Stimulated activated CD8-positive, alpha-beta memory T cell treated with anti-CD3 and anti-CD28 coated beads, Interleukin-4, amount 100 ng/mL, for 4 hours (primary cell): ENCODE measurements at regions not wholly inside any gene's neighbourhood (a gene's known extent, or its start where the extent isn't known, plus 50 kb on each side); places are given as distances from the start of the nearest gene placed in this dataset.

Experiments
- DNase-seq, 2 donors: peaks; one replicate each; pipeline ENCODE4 v3.0.0-alpha.2; 2020; ENCODE audit warnings: low read depth in 2 of 2, low spot score in 1 of 2

- no peak for DNase-seq
Measured at GRCh38 chr15:59835776-59836175, 146.7 kb upstream of the BNIP2 start.

DNA sequence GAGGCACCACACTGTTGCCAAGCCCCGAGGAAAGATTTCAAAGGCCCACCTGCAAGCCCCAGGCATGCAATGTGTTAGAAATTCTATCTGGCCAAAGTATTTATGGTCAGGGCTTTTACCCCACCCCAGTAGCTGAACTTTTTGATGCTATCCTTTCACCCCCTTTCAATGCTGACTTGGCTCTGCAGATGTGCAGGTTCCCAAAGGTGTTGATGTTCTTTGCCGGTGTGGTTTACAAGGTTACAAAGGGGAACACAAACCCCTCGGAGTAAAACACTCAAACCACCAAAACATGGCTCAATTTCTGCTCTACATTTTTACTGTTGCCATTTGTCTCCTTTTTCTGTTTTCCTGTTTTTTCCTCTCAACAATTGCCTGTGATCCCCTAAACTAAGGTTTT is 145.4 kb upstream of the BNIP2 start:
- DNase-seq, result no peak

- DNase-seq, result no peak
Measured at GRCh38 chr15:59833366-59833765, 144.2 kb upstream of the BNIP2 start.

DNA sequence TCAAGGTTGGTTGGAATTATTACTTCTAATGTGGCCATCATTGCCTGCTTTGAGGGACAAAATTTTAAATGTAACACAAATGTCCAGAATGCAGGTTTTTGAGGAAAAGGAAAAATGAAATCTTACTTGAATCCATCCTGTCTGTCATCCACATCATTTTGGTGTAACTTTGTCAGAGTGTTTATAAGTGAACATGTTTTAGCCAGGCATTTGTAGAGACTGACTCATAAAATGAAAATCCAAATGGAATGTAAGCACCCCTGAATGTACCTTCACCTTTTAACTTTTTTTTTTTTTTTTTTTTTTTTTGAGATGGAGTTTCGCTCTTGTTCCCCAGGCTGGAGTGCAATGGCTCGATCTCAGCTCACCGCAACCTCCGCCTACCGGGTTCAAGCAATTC is 141.8 kb upstream of the BNIP2 start:
- DNase-seq, result no peak

DNA sequence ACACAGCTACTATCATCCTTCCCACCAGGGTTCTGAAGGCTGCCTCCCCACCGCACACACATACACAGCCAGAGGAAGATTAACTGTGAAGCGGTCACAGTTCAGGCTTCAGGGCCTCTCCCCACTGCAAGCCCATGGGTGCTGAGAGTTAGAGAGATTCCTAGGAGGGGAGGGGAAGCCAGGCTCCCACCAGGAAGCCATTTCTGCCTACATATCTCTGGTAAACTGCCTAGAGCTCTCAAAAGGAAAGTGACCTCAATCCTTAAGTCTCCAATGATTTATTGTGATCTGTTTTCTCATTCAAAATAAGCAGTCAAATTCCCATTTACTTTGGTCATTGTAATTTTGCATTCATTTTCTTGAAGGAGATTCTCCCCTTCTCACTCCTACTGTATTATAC is 141.0 kb upstream of the BNIP2 start:
- DNase-seq, result no peak

- no peak for DNase-seq
Measured at GRCh38 chr15:59828861-59829260, 139.7 kb upstream of the BNIP2 start.

- DNase-seq, result no peak
Measured at GRCh38 chr15:59828263-59828662, 139.1 kb upstream of the BNIP2 start.

GRCh38 chr15:59825901-59826300 is 136.8 kb upstream of the BNIP2 start:
- DNase-seq, result no peak

DNA sequence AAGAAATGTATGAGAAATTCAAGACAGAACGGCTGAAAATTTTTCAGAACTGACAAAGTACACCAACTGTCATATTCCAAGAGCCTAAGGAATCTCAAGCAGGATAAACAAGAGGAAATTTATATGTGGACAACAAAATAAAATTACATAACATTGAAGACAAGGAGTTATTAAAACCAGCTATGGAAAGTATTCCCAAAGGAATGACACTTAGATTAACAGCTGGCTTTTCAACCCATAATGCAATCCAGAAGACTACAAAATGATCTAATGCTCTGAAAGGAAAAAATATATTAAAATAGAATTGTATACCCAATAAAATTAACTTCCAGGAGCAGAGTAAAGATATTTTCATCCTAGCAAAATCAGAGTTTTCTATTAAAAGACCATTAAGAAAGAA is 132.2 kb upstream of the BNIP2 start:
- no peak for DNase-seq

DNA sequence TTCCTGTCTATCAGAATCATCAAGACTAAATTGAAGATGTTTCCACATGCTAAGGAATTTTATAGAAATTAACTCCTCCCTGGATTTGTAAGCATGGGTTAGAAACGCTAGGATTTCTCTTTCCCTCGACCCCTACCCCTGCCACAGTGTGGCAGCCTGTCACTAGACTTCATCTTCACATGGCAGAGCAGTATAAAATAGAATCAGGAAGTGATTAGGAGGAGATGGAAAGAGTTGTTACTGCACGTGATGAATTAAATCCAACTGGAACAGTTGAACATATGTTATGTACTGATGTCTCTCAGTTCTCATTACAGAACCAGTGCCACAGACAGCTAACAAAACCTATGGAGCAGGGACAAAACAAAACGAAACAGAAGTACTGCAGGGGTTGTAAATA is 130.0 kb upstream of the BNIP2 start:
- DNase-seq, result no peak

DNA sequence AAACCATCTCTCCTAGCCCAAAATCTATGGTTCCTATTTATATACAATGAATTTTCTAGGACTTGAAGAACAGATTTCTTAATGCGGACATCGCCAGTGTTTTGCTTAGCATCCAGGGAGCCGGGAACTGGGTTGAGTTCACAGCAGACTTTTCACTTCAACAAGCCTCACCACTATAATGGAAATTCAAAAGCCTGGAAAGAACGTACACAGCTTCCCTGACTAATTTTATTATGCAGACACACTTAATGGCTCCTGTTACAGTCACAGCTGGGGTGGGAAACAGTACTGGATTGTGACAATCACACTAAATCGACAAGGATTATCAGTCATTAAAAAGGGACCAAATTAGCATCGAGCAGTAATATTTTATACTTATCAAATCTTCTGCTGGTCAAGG is 129.2 kb upstream of the BNIP2 start:
- DNase-seq, result no peak

- no peak for DNase-seq
Measured at GRCh38 chr15:59817834-59818233, 128.7 kb upstream of the BNIP2 start.

- DNase-seq, result no peak
Measured at GRCh38 chr15:59817053-59817452, 127.9 kb upstream of the BNIP2 start.

DNA sequence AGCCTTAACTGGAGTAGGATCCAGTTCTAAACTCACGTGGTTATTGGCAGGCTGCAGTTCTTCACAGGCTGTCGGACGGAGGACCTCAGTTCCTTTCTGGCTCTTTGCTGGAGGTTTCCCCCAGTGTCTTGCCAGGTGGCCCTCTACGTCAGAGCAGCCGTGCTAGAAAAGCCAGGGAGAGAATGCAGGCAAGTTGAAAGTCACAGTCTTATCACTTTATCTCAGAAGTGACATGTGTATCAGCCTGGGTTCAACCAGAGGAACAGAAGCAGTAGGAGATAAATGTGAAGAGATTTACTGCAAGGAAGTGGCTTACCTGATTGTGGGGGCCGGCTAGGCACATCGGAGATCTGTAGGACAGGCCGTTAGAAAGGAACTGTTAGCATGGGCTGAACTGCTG is 125.3 kb upstream of the BNIP2 start:
- DNase-seq, result no peak

- no peak for DNase-seq
Measured at GRCh38 chr15:59812889-59813288, 123.8 kb upstream of the BNIP2 start.

- DNase-seq, result no peak
Measured at GRCh38 chr15:59812250-59812870, 123.2 kb upstream of the BNIP2 start.

GRCh38 chr15:59803293-59803966 is 114.3 kb upstream of the BNIP2 start:
- peak; percentile 32 to 40 for DNase-seq

- no peak for DNase-seq
Measured at GRCh38 chr15:59801649-59802048, 112.5 kb upstream of the BNIP2 start.

DNA sequence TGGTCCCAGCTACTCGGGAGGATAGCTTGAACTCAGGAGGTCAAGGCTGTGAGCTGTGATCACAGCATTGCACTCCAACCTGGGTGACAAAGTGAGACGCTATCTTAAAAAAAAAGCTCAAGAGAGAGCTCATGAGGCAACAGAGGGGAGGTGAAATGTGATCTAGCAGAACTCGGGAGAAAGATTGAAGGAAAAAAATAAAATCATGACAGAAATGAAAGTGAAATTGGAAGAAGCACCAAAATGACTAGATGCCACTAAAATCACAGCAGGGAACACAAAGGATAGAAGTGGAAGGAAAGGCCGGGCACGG is 109.4 kb upstream of the BNIP2 start:
- DNase-seq, result no peak

- DNase-seq, result no peak
Measured at GRCh38 chr15:59797756-59798604, 108.9 kb upstream of the BNIP2 start.

DNA sequence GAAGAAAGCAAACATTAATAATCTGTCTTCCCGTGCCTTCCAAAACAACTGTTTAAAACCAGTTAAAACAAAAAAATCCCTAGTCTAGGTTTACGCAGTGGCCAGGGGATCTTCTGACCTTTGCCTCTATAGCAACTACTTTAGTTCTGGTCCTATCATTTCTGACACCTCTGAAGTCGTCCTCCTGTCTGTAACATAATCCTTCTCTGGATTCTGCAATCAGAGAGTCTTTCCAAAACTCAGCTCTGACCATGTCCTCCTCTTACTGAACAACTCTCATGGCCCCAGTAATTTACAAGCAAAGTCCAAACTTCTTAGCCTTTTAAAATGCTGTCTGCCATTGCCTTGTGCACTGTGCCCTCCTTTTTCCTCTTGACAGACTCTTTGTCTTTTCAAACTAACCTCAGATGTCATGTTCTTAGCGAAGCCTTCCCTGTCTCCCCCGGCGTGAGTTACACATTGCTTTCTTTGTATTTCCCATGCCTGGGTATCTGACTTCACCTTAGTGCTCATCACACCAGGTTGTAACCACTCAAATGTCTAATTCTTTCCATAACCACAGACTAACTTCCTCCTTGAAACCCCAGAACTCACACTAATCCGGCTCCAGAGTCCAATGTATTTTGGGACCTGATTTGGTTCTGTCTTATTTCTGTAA is 105.2 kb upstream of the BNIP2 start:
- DNase-seq, result no peak

- DNase-seq, result no peak
Measured at GRCh38 chr15:59792359-59792758, 103.2 kb upstream of the BNIP2 start.
